Transverse colon (tissue), 4 donors: ENCODE measurements at regions not wholly inside any gene's neighbourhood (a gene's known extent, or its start where the extent isn't known, plus 50 kb on each side); places are given as distances from the start of the nearest gene placed in this dataset.

ENCODE experiments used
- CTCF ChIP-seq, 5 experiments: fragments of 200-600 bp in 3 of 5; fragments of 450-650 bp in 2 of 5; sonication (generic) in 3 of 5; IDR thresholded peaks; 1 replicate in 2 of 5; 2 replicates in 3 of 5; pipeline ENCODE4 v1.5.1; 2016 to 2017; ENCODE audit warnings: antibody characterized with exemption in 5 of 5, inconsistent platforms in 3 of 5, mild to moderate bottlenecking in 2 of 5, moderate library complexity in 1 of 5
- POLR2A ChIP-seq: fragments of 450-650 bp; IDR thresholded peaks from one replicate; pipeline ENCODE4 v1.6.1; 2016; ENCODE audit warnings: antibody characterized with exemption, mild to moderate bottlenecking, moderate library complexity
- POLR2AphosphoS5 ChIP-seq, 3 donors: sonication (generic); formaldehyde crosslinking; IDR thresholded peaks; one replicate each; pipeline ENCODE4 v1.6.1; 2016; ENCODE audit warnings: antibody characterized with exemption in 3 of 3

GRCh38 chr6:50976907-50977306, 158.2 kb downstream of the TFAP2B start:
- TF ChIP-seq CTCF (IDR thresholded peaks at IDR 0.05) (no peak), POLR2A (no peak), POLR2AphosphoS5 (IDR thresholded peaks at IDR 0.05) (no peak)
